Stimulated activated CD4-positive, alpha-beta T cell treated with anti-CD3 and anti-CD28 coated beads, Interleukin-4, amount 100 ng/mL, for 4 hours (primary cell): ENCODE measurements at regions not wholly inside any gene's neighbourhood (a gene's known extent, or its start where the extent isn't known, plus 50 kb on each side); places are given as distances from the start of the nearest gene placed in this dataset.
"Not testable (repeated sequence)": the region's sequence is repeated elsewhere in the genome, so short reads cannot be mapped to it uniquely, and the experiment has no call there.

Experiments used
- DNase-seq, 2 experiments: peaks; one replicate each; pipeline ENCODE4 v3.0.0-alpha.2; 2020

GRCh38 chr7:65145008-65145407 lies 138.5 kb upstream of the ERV3-1 start:
- not testable (repeated sequence) for DNase-seq

GRCh38 chr7:65144557-65144956 lies 138.1 kb upstream of the ERV3-1 start:
- not testable (repeated sequence) for DNase-seq

GRCh38 chr7:65144119-65144518 lies 137.6 kb upstream of the ERV3-1 start:
- DNase-seq = not testable (repeated sequence)

GRCh38 chr7:65141894-65142293 lies 135.4 kb upstream of the ERV3-1 start:
- DNase-seq = not testable (repeated sequence)

GRCh38 chr7:65141405-65141778 lies 134.9 kb upstream of the ERV3-1 start:
- DNase-seq = not testable (repeated sequence)

GRCh38 chr7:65140543-65141404 lies 134.3 kb upstream of the ERV3-1 start:
- DNase-seq = not testable (repeated sequence)

- not testable (repeated sequence) for DNase-seq
Observed at GRCh38 chr7:65136850-65137249, 130.4 kb upstream of the ERV3-1 start.

- DNase-seq = not testable (repeated sequence)
Observed at GRCh38 chr7:65133087-65133486, 126.6 kb upstream of the ERV3-1 start.

GRCh38 chr7:65132256-65132655 lies 125.8 kb upstream of the ERV3-1 start:
- DNase-seq = not testable (repeated sequence)

GRCh38 chr7:65127364-65127763 lies 120.9 kb upstream of the ERV3-1 start:
- not testable (repeated sequence) for DNase-seq

GRCh38 chr7:65124600-65124999 lies 118.1 kb upstream of the ERV3-1 start:
- DNase-seq = not testable (repeated sequence)

GRCh38 chr7:65105650-65106203 lies 99.2 kb upstream of the ERV3-1 start:
- not testable (repeated sequence) for DNase-seq

- not testable (repeated sequence) for DNase-seq
Observed at GRCh38 chr7:65100499-65100898, 94.0 kb upstream of the ERV3-1 start.

GRCh38 chr7:65081669-65082055 lies 75.2 kb upstream of the ERV3-1 start:
- not testable (repeated sequence) for DNase-seq

GRCh38 chr7:65080799-65081668 lies 74.5 kb upstream of the ERV3-1 start:
- DNase-seq = peak; percentile 80 to 85

GRCh38 chr7:65074959-65075358 lies 68.5 kb upstream of the ERV3-1 start:
- DNase-seq = not testable (repeated sequence)

- DNase-seq = not testable (repeated sequence)
Observed at GRCh38 chr7:65073160-65073559, 66.7 kb upstream of the ERV3-1 start.

GRCh38 chr7:65071854-65072431 lies 65.5 kb upstream of the ERV3-1 start:
- not testable (repeated sequence) for DNase-seq

- not testable (repeated sequence) for DNase-seq
Observed at GRCh38 chr7:65069476-65069875, 63.0 kb upstream of the ERV3-1 start.

- DNase-seq = not testable (repeated sequence)
Observed at GRCh38 chr7:65062566-65062965, 56.1 kb upstream of the ERV3-1 start.

GRCh38 chr7:65059247-65059646 lies 52.8 kb upstream of the ERV3-1 start:
- DNase-seq = not testable (repeated sequence)
